GM23338 (cell line): ENCODE measurements at regions not wholly inside any gene's neighbourhood (a gene's known extent, or its start where the extent isn't known, plus 50 kb on each side); places are given as distances from the start of the nearest gene placed in this dataset.

Experiments
- ATAC-seq: fragments of 200-7000 bp; cut with Tn5 transposase; 3 replicates; pipeline ENCODE4 v1.9.1; 2020
- DNase-seq: peaks from one replicate; pipeline ENCODE4 v3.0.0-alpha.2; 2015; ENCODE audit warnings: low spot score
- H2AFZ ChIP-seq: fragments of 200-600 bp; sonication (generic); 2 replicates; pipeline ENCODE4 v1.8.0; 2016; ENCODE audit warnings: antibody characterized with exemption, mild to moderate bottlenecking, moderate library complexity
- H3F3A ChIP-seq: fragments of 200-600 bp; sonication (generic); replicated peaks from 2 replicates; pipeline ENCODE4 v1.8.0; 2017; ENCODE audit warnings: antibody characterized with exemption, mixed run types, low read depth
- H3K27ac ChIP-seq: fragments of 200-600 bp; sonication (generic); 2 replicates; pipeline ENCODE4 v1.6.1; 2016; ENCODE audit warnings: low read depth
- H3K27me3 ChIP-seq: fragments of 200-600 bp; sonication (generic); 2 replicates; pipeline ENCODE4 v1.8.0; 2016; ENCODE audit warnings: mild to moderate bottlenecking, mixed run types, moderate library complexity; ENCODE audit not compliant: insufficient read depth
- H3K36me3 ChIP-seq: fragments of 200-600 bp; sonication (generic); 2 replicates; pipeline ENCODE4 v1.8.0; 2016; ENCODE audit warnings: mild to moderate bottlenecking; ENCODE audit not compliant: insufficient read depth
- H3K4me1 ChIP-seq: fragments of 200-600 bp; sonication (generic); 2 replicates; pipeline ENCODE4 v1.8.0; 2016; ENCODE audit warnings: mild to moderate bottlenecking, moderate library complexity; ENCODE audit not compliant: insufficient read depth
- H3K4me2 ChIP-seq: fragments of 200-600 bp; sonication (generic); 2 replicates; pipeline ENCODE4 v1.7.1; 2017; ENCODE audit warnings: mixed run types
- H3K4me3 ChIP-seq: fragments of 200-600 bp; sonication (generic); 2 replicates; pipeline ENCODE4 v1.6.1; 2016; ENCODE audit warnings: mixed run types
- H3K79me2 ChIP-seq: fragments of 200-600 bp; sonication (generic); replicated peaks from 2 replicates; pipeline ENCODE4 v1.8.0; 2017; ENCODE audit warnings: mild to moderate bottlenecking; ENCODE audit not compliant: insufficient read depth
- H3K9me2 ChIP-seq: fragments of 200-600 bp; sonication (generic); 2 replicates; pipeline ENCODE4 v1.8.0; 2017; ENCODE audit not compliant: insufficient read depth
- H4K20me1 ChIP-seq: fragments of 200-600 bp; sonication (generic); replicated peaks from 2 replicates; pipeline ENCODE4 v1.8.0; 2017; ENCODE audit warnings: mild to moderate bottlenecking; ENCODE audit not compliant: insufficient read depth
- H3K27ac Mint-ChIP-seq: 2 replicates; pipeline ENCODE4 v1.8.0; 2020; ENCODE audit warnings: inconsistent platforms, mild to moderate bottlenecking, moderate library complexity, mixed read lengths
- H3K27me3 Mint-ChIP-seq: 3 replicates; pipeline ENCODE4 v1.8.0; 2022; ENCODE audit warnings: low read depth, mild to moderate bottlenecking, moderate library complexity, mixed read lengths, inconsistent platforms; ENCODE audit not compliant: insufficient read depth, poor library complexity
- H3K36me3 Mint-ChIP-seq: 3 replicates; pipeline ENCODE4 v1.8.0; 2021; ENCODE audit warnings: low read depth, mild to moderate bottlenecking, inconsistent platforms, moderate library complexity, mixed read lengths
- H3K4me1 Mint-ChIP-seq: 3 replicates; pipeline ENCODE4 v1.8.0; 2020; ENCODE audit warnings: mild to moderate bottlenecking, inconsistent platforms, mixed read lengths
- H3K4me3 Mint-ChIP-seq: 3 replicates; pipeline ENCODE4 v1.8.0; 2021; ENCODE audit warnings: moderate library complexity, mild to moderate bottlenecking, inconsistent platforms, mixed read lengths
- H3K9me3 Mint-ChIP-seq: 3 replicates; pipeline ENCODE4 v1.8.0; 2020; ENCODE audit warnings: moderate library complexity, mild to moderate bottlenecking, inconsistent platforms, mixed read lengths
- CREB1 ChIP-seq: fragments of 250-450 bp; sonication (Bioruptor Pico); IDR thresholded peaks from 2 replicates; pipeline ENCODE4 v1.5.0; 2020; ENCODE audit warnings: low read depth, mild to moderate bottlenecking, moderate library complexity
- CTCF ChIP-seq, 2 experiments: fragments of 200-600 bp in 1 of 2; sonication (generic) in 1 of 2; conservative IDR thresholded peaks; 2 replicates each; pipeline versions ENCODE4 v1.5.1 to v1.6.1; 2016 to 2017; ENCODE audit warnings: antibody characterized with exemption in 2 of 2, low read depth in 2 of 2, mild to moderate bottlenecking in 2 of 2, moderate library complexity in 1 of 2
- ETS1 ChIP-seq: IDR thresholded peaks from 2 replicates; pipeline ENCODE4 v1.6.1; 2016; ENCODE audit warnings: antibody characterized with exemption
- EZH2 ChIP-seq: fragments of 200-600 bp; sonication (generic); IDR thresholded peaks from one replicate; pipeline ENCODE4 v1.8.0; 2017; ENCODE audit warnings: antibody characterized with exemption, mild to moderate bottlenecking, low read depth; ENCODE audit not compliant: unreplicated experiment
- EZH2phosphoT487 ChIP-seq: fragments of 200-600 bp; sonication (generic); IDR thresholded peaks from one replicate; pipeline ENCODE4 v1.8.1; 2018; ENCODE audit warnings: antibody characterized with exemption; ENCODE audit not compliant: unreplicated experiment
- JUNB ChIP-seq: IDR thresholded peaks from one replicate; pipeline ENCODE4 v1.6.1; 2016; ENCODE audit warnings: antibody characterized with exemption; ENCODE audit not compliant: unreplicated experiment
- NANOG ChIP-seq: IDR thresholded peaks from 2 replicates; pipeline ENCODE4 v1.6.1; 2016; ENCODE audit warnings: antibody characterized with exemption, borderline replicate concordance
- POLR2AphosphoS5 ChIP-seq: IDR thresholded peaks from 2 replicates; pipeline ENCODE4 v1.6.1; 2016; ENCODE audit warnings: antibody characterized with exemption, low read depth
- REST ChIP-seq: IDR thresholded peaks from one replicate; pipeline ENCODE4 v1.6.1; 2018; ENCODE audit warnings: antibody characterized with exemption; ENCODE audit not compliant: unreplicated experiment
- STAT1 ChIP-seq: IDR thresholded peaks from one replicate; pipeline ENCODE4 v1.6.1; 2016; ENCODE audit warnings: antibody characterized with exemption; ENCODE audit not compliant: unreplicated experiment
- ZNF114 ChIP-seq: fragments of 250-450 bp; sonication (Bioruptor Pico); IDR thresholded peaks from 2 replicates; pipeline ENCODE4 v1.5.0; 2020; ENCODE audit warnings: mild to moderate bottlenecking, moderate library complexity
- ZNF331 ChIP-seq: fragments of 250-450 bp; sonication (Bioruptor Pico); IDR thresholded peaks from 2 replicates; pipeline ENCODE4 v1.5.0; 2020; ENCODE audit warnings: low read depth, mild to moderate bottlenecking, moderate library complexity

DNA sequence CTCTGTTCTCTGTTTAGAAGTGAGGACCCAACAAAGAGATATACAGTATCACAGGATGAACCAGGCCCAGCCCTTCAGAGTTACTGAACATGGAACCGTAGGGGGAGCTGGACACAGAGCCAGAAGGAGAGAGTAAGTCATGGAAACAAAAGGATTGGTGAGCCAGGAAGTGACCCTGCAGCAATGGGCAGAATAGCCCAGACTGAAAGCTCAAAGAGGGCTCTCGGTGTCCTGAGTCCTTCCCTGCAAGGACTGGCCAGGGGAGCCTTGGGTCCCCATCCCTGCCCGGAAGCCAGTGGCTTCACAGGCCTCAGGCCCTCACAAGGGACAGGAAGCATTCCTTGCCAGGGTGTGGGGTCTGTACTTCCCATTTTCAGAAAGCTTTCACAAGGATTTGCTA is 150.6 kb downstream of the SPATA19 start (continued):
- no peak for TF ChIP-seq REST
- no peak for TF ChIP-seq ZNF331
- no peak for TF ChIP-seq CTCF (conservative IDR thresholded peaks at IDR 0.05; ENCODE audit: low read depth in 2 of 2)
- TF ChIP-seq ZNF114 (CRISPR knock-in tag) = no peak
- TF ChIP-seq JUNB = no peak
- TF ChIP-seq ETS1 = no peak
- TF ChIP-seq EZH2 = no peak
- no peak for TF ChIP-seq EZH2phosphoT487

DNA sequence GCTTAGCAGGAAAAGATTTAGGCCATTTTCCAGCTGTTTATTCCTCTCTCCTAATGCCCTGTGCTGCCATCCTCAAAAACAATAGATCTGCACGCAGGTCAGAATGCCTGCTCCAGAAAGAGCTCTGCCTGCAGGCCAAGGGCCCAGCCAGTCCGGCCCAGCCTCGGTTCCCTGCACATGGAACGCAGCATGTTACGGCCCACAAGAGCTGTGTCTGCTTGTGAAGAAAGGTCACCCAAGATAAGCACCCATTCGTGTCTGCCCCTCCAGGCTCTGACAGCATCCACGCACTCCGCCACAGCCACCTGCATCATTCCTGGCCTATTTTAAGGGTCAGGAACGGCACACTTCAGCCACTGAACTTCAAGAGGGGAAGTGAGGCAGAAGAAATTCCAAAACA is 152.2 kb downstream of the SPATA19 start:
- H3K4me2 ChIP-seq = no peak overlapping the region
- no peak overlapping the region for H3K27ac ChIP-seq
- Mint-ChIP-seq H3K27me3 (peaks cover 5% of the 10 kb centered on the region), H3K27ac (no peak overlapping the region), H3K4me1 (no peaks in the 10 kb centered on the region; the same call in 2 of the 3 replicates), H3K4me3 (no peak overlapping the region), H3K9me3 (no peaks in the 10 kb centered on the region), H3K36me3 (no peaks in the 10 kb centered on the region)
- ATAC-seq (no peak), DNase-seq (no peak)
- H3K36me3 ChIP-seq = no peaks in the 10 kb centered on the region
- no peaks in the 10 kb centered on the region for H3K27me3 ChIP-seq
- H3K79me2 ChIP-seq = no peaks in the 10 kb centered on the region
- no peak overlapping the region for H3K4me3 ChIP-seq
- no peaks in the 10 kb centered on the region for H3F3A ChIP-seq
- no peaks in the 10 kb centered on the region for H4K20me1 ChIP-seq
- peaks cover 9% of the 10 kb centered on the region; the same call in 1 of the 2 replicates for H3K9me2 ChIP-seq
- no peaks in the 10 kb centered on the region for H3K4me1 ChIP-seq
- H2AFZ ChIP-seq = peak overlapping the region; percentile 23; the same call in 1 of the 2 replicates
- TF ChIP-seq ETS1 = no peak
- no peak for TF ChIP-seq POLR2AphosphoS5
- no peak for TF ChIP-seq JUNB
- TF ChIP-seq ZNF114 (CRISPR knock-in tag) = no peak
- no peak for TF ChIP-seq EZH2
- TF ChIP-seq EZH2phosphoT487 = no peak
- TF ChIP-seq CTCF (conservative IDR thresholded peaks at IDR 0.05; ENCODE audit: low read depth in 2 of 2) = no peak
- TF ChIP-seq STAT1 = no peak
- TF ChIP-seq NANOG = no peak
- TF ChIP-seq CREB1 = no peak
- no peak for TF ChIP-seq ZNF331
